BE2C (cell line): ENCODE measurements at regions not wholly inside any gene's neighbourhood (a gene's known extent, or its start where the extent isn't known, plus 50 kb on each side); places are given as distances from the start of the nearest gene placed in this dataset.

Source experiments
- DNase-seq: peaks from one replicate; pipeline ENCODE4 v3.0.0-alpha.2; 2020
- H3K27me3 ChIP-seq: fragments of 250-450 bp; sonication (Bioruptor Pico); 2 replicates; pipeline ENCODE4 v1.5.1; 2020; ENCODE audit warnings: mild to moderate bottlenecking
- H3K36me3 ChIP-seq: fragments of 250-450 bp; sonication (Bioruptor Pico); 2 replicates; pipeline ENCODE4 v1.5.1; 2020; ENCODE audit warnings: mild to moderate bottlenecking
- H3K4me1 ChIP-seq: fragments of 250-450 bp; sonication (Bioruptor Pico); 2 replicates; pipeline ENCODE4 v1.5.1; 2020
- H3K4me3 ChIP-seq: 2 replicates; pipeline ENCODE4 v1.5.1; 2011; ENCODE audit warnings: low read depth, low read length
- H3K9me3 ChIP-seq: fragments of 250-450 bp; sonication (Bioruptor Pico); 2 replicates; pipeline ENCODE4 v1.5.1; 2020
- TF ChIP-seq, protein P1 (sequence below): IDR thresholded peaks from 2 replicates; pipeline ENCODE4 v1.5.1; 2012; ENCODE audit warnings: mild to moderate bottlenecking, low read depth, low read length

DNA sequence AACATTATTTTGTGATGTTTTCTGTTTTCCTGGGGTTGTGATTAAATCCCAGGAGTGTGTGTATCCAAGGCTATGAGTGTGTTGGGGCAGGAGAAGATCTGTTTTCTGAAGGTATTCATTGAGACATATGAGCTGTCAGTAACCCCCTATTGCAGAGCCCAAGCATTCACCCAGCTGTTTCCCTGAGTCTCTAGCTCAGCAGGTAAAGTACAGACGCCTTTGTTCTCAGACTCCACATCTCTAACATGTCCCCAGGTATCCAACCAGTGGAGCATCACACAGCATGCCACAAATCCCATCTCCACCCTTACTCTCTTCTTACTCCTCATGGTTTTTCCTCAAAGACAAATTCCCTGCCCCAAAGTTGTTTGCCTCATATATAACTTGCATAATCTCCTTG lies 213.6 kb downstream of the PCDH20 start:
- TF ChIP-seq, protein P1, sequence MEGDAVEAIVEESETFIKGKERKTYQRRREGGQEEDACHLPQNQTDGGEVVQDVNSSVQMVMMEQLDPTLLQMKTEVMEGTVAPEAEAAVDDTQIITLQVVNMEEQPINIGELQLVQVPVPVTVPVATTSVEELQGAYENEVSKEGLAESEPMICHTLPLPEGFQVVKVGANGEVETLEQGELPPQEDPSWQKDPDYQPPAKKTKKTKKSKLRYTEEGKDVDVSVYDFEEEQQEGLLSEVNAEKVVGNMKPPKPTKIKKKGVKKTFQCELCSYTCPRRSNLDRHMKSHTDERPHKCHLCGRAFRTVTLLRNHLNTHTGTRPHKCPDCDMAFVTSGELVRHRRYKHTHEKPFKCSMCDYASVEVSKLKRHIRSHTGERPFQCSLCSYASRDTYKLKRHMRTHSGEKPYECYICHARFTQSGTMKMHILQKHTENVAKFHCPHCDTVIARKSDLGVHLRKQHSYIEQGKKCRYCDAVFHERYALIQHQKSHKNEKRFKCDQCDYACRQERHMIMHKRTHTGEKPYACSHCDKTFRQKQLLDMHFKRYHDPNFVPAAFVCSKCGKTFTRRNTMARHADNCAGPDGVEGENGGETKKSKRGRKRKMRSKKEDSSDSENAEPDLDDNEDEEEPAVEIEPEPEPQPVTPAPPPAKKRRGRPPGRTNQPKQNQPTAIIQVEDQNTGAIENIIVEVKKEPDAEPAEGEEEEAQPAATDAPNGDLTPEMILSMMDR = no peak
- Histone ChIP-seq H3K4me3 (no peak overlapping the region), H3K36me3 (no peaks in the 10 kb centered on the region), H3K4me1 (no peaks in the 10 kb centered on the region), H3K9me3 (no peaks in the 10 kb centered on the region), H3K27me3 (no peaks in the 10 kb centered on the region)
- no peak for DNase-seq

DNA sequence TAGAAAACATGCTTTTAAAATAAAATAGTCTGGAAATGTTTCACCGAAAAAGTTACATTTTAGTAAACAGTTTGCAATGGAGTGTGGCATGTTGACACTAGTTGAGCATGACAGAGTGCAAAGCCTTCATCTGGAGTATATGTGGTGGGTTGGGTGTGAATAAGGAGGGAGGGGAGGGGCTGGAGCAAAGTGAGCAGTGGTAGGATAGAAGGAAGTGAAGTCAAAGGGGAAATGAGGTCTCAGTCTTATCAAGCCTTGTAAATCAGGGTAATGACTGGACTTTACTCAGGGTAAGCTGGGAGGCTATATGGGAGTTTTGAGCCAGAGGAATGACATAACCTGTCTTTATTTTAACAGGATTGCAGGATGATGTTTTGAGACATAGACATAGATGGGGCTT lies 222.8 kb downstream of the PCDH20 start:
- H3K9me3 ChIP-seq = no peaks in the 10 kb centered on the region
- peaks cover 2% of the 10 kb centered on the region; the same call in 1 of the 2 replicates for H3K27me3 ChIP-seq
- no peak overlapping the region for H3K4me3 ChIP-seq
- DNase-seq = no peak
- H3K36me3 ChIP-seq = no peaks in the 10 kb centered on the region
- TF ChIP-seq, protein P1 = no peak
- H3K4me1 ChIP-seq = no peaks in the 10 kb centered on the region

DNA sequence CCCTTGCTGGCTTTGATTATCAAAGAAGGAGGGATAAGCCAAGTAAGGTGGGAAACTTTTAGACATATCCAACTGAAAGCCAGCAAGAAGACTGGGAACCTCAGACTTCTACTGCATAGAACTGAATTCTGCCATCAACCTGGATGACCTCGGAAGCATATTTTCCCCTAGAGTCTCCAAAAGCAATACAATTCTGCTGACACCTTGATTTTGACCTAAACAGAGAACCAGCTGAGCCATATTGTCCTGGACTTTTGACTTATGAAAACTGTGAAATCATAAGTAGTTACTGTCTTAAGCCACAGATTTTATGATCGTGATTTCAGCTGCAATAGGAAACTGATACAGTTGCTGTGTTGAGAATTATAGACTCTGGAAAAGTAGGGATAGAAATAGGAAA lies 227.6 kb downstream of the PCDH20 start:
- Histone ChIP-seq H3K27me3 (no peaks in the 10 kb centered on the region), H3K9me3 (no peaks in the 10 kb centered on the region), H3K36me3 (no peaks in the 10 kb centered on the region), H3K4me3 (no peak overlapping the region), H3K4me1 (no peaks in the 10 kb centered on the region)
- TF ChIP-seq, protein P1 = no peak
- no peak for DNase-seq

DNA sequence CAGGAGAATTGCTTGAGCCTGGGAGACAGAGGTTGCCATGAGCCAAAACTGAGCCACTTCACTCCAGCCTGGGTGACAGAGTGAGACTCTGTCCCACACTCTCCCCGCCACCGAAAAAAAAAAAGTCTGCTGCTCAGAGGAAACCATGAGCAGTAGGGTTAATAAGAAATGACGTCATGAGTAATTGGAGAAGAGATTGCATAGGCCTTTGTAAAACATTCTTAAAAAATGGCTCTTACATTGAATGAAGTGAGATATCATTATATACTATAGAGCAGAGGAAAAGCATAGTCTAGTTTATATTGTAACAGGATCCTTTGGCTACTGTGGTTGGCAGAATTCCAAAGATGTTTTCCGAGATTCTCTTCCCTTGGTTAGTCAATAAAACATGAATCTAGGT lies 228.2 kb downstream of the PCDH20 start:
- no peaks in the 10 kb centered on the region for H3K36me3 ChIP-seq
- no peaks in the 10 kb centered on the region for H3K9me3 ChIP-seq
- no peak for DNase-seq
- H3K27me3 ChIP-seq = no peaks in the 10 kb centered on the region
- TF ChIP-seq, protein P1 = no peak
- H3K4me3 ChIP-seq = no peak overlapping the region
- no peaks in the 10 kb centered on the region for H3K4me1 ChIP-seq

DNA sequence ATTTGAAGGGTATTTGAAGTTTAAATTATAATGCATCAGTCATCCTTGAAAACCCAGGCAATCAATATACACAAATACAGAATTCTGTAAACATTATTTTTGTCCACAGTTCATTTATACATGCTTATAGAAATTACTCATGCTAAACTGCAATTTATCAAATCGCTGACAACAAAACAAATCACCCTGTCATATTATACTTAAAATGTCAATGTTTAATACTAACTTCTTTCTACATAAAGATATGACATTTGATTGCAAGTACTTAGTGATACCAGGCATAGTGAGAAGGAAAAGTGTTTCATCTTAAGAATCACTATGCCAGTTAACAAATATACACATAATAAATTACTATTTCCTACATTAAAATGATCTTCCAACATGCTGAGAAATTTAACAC lies 232.0 kb downstream of the PCDH20 start:
- H3K4me1 ChIP-seq = no peaks in the 10 kb centered on the region
- no peaks in the 10 kb centered on the region for H3K36me3 ChIP-seq
- H3K9me3 ChIP-seq = no peaks in the 10 kb centered on the region
- no peak for DNase-seq
- H3K27me3 ChIP-seq = no peaks in the 10 kb centered on the region
- TF ChIP-seq, protein P1 = no peak
- H3K4me3 ChIP-seq = no peak overlapping the region

DNA sequence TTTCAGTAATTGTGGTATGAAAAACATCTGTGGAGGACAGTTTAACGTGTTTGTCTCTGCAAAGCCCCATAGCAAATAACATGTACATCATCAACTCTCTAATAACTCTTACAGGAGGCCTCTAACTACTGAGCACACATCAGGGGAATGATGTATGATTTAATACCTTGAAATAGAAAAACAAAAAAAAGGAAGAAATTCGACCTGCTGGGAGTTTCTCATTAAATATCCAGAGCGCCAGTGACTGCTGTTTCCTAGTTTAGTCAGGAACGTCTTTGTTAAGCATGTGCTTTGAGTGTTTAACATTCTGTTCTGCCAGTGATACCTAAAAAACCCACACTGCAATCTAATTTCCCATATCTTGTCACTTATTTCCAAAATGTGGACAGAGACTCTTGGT lies 235.4 kb downstream of the PCDH20 start:
- no peaks in the 10 kb centered on the region for H3K27me3 ChIP-seq
- no peaks in the 10 kb centered on the region for H3K9me3 ChIP-seq
- TF ChIP-seq, protein P1 = no peak
- no peaks in the 10 kb centered on the region for H3K36me3 ChIP-seq
- DNase-seq = no peak
- no peak overlapping the region for H3K4me3 ChIP-seq
- H3K4me1 ChIP-seq = no peaks in the 10 kb centered on the region
